ENCODE measurements at regions not wholly inside any gene's neighbourhood (a gene's known extent, or its start where the extent isn't known, plus 50 kb on each side); places are given as distances from the start of the nearest gene placed in this dataset.

- no peaks in the 10 kb centered on the region for H3K9me3 Mint-ChIP-seq (ENCODE audit: insufficient read depth)
- ChIA-PET POLR2A (no interaction called here), CTCF (no interaction called here)
- no peak overlapping the region for H3K9ac ChIP-seq (ENCODE audit: low read length)
- no peak overlapping the region for H2AFZ ChIP-seq (ENCODE audit: insufficient read depth, low read depth, low read length, poor library complexity, severe bottlenecking)
- H3K4me2 ChIP-seq (replicated peaks; ENCODE audit: low read depth, low read length, poor library complexity, severe bottlenecking) = no peak overlapping the region
- TF ChIP-seq EZH2 (IDR thresholded peaks at IDR 0.05; ENCODE audit: borderline replicate concordance, insufficient read depth, low read depth, low read length, poor library complexity, severe bottlenecking) (no peak), CTCF (IDR thresholded peaks at IDR 0.05) (no peak)
- H3K27ac Mint-ChIP-seq = no peak overlapping the region
- WGBS (ENCODE audit: insufficient coverage) = no CpG with 5 or more reads among the region's 2 CpGs
- no peaks in the 10 kb centered on the region for H4K20me1 ChIP-seq (ENCODE audit: control insufficient read depth, insufficient read depth, low read length, poor library complexity, severe bottlenecking)
- intact Hi-C loops (cut with micrococcal nuclease) = no loop called here
- no peak overlapping the region for H3K27ac ChIP-seq (ENCODE audit: low read length in 2 of 2)
- H3K27me3 Mint-ChIP-seq = no peaks in the 10 kb centered on the region
- no peaks in the 10 kb centered on the region for H3K4me1 Mint-ChIP-seq
- H3K9me3 ChIP-seq (ENCODE audit: control extremely low read depth in 1 of 3, control insufficient read depth in 2 of 3, insufficient read depth in 1 of 3, low read length in 2 of 3) = no peaks in the 10 kb centered on the region
- H3K4me3 ChIP-seq (ENCODE audit: control extremely low read depth in 1 of 5, extremely low read depth in 1 of 5, insufficient read depth in 1 of 5, low read depth in 2 of 5, low read length in 4 of 5) = no peak overlapping the region
- DNase-seq (no peak), ATAC-seq (ENCODE audit: low read depth) (no peak)
- H3K36me3 ChIP-seq (replicated peaks in 1 of 2; ENCODE audit: control extremely low read depth in 1 of 2, control insufficient read depth in 1 of 2, extremely low read depth in 1 of 2, insufficient read depth in 2 of 2, low read length in 1 of 2) = no peaks in the 10 kb centered on the region
- H3K27me3 ChIP-seq (replicated peaks in 1 of 4; ENCODE audit: control extremely low read depth in 1 of 4, control insufficient read depth in 3 of 4, insufficient read depth in 4 of 4, low read length in 3 of 4) = no peaks in the 10 kb centered on the region
- no peaks in the 10 kb centered on the region for H3K4me1 ChIP-seq (ENCODE audit: control insufficient read depth in 2 of 2, insufficient read depth in 2 of 2, low read length in 2 of 2)
- H3K79me2 ChIP-seq (ENCODE audit: control insufficient read depth, insufficient read depth, low read length) = no peaks in the 10 kb centered on the region
- H3K4me3 Mint-ChIP-seq = no peak overlapping the region
These were observed 210.3 kb downstream of the GPAM start for GRCh38 chr10:111973306-111973705.

- no peak overlapping the region for H3K4me3 ChIP-seq (ENCODE audit: control extremely low read depth in 1 of 5, extremely low read depth in 1 of 5, insufficient read depth in 1 of 5, low read depth in 2 of 5, low read length in 4 of 5)
- no peak overlapping the region for H3K27ac ChIP-seq (ENCODE audit: low read length in 2 of 2)
- ChIA-PET POLR2A (no interaction called here), CTCF (no interaction called here)
- H3K9me3 ChIP-seq (ENCODE audit: control extremely low read depth in 1 of 3, control insufficient read depth in 2 of 3, insufficient read depth in 1 of 3, low read length in 2 of 3) = no peaks in the 10 kb centered on the region
- intact Hi-C loops (cut with micrococcal nuclease) = no loop called here
- no peaks in the 10 kb centered on the region for H3K27me3 Mint-ChIP-seq
- TF ChIP-seq CTCF (IDR thresholded peaks at IDR 0.05) = no peak
- H3K9ac ChIP-seq (ENCODE audit: low read length) = no peak overlapping the region
- no peaks in the 10 kb centered on the region for H3K36me3 ChIP-seq (replicated peaks in 1 of 2; ENCODE audit: control extremely low read depth in 1 of 2, control insufficient read depth in 1 of 2, extremely low read depth in 1 of 2, insufficient read depth in 2 of 2, low read length in 1 of 2)
- H3K4me2 ChIP-seq (replicated peaks; ENCODE audit: low read depth, low read length, poor library complexity, severe bottlenecking) = no peak overlapping the region
- ATAC-seq (ENCODE audit: low read depth) (no peak), DNase-seq (no peak)
- no peaks in the 10 kb centered on the region for H3K27me3 ChIP-seq (replicated peaks in 1 of 4; ENCODE audit: control extremely low read depth in 1 of 4, control insufficient read depth in 3 of 4, insufficient read depth in 4 of 4, low read length in 3 of 4)
- no peak overlapping the region for H2AFZ ChIP-seq (ENCODE audit: insufficient read depth, low read depth, low read length, poor library complexity, severe bottlenecking)
- H3K9me3 Mint-ChIP-seq (ENCODE audit: insufficient read depth) = no peaks in the 10 kb centered on the region
- no peak overlapping the region for H3K27ac Mint-ChIP-seq
- no peaks in the 10 kb centered on the region for H3K79me2 ChIP-seq (ENCODE audit: control insufficient read depth, insufficient read depth, low read length)
- H3K4me3 Mint-ChIP-seq = no peak overlapping the region
- no peaks in the 10 kb centered on the region for H3K4me1 Mint-ChIP-seq
- WGBS (ENCODE audit: insufficient coverage) = no CpG with 5 or more reads among the region's 1 CpG
- no peaks in the 10 kb centered on the region for H3K4me1 ChIP-seq (ENCODE audit: control insufficient read depth in 2 of 2, insufficient read depth in 2 of 2, low read length in 2 of 2)
- H4K20me1 ChIP-seq (ENCODE audit: control insufficient read depth, insufficient read depth, low read length, poor library complexity, severe bottlenecking) = no peaks in the 10 kb centered on the region
These were observed 209.7 kb downstream of the GPAM start for GRCh38 chr10:111973826-111974225.
